Caco-2 (cell line): ENCODE measurements at regions not wholly inside any gene's neighbourhood (a gene's known extent, or its start where the extent isn't known, plus 50 kb on each side); places are given as distances from the start of the nearest gene placed in this dataset.

Experiments used
- BruUV-seq: library from RNA; stranded (reverse); fragments of 400-500 nt; replicated peaks from 2 replicates; lab custom pipeline; 2021; lab: Mats Ljungman, UMichigan
- CTCF ChIA-PET: fragments of 300-600 bp; sonication (Branson Sonifier 250); formaldehyde crosslinking; loops from one replicate; lab custom pipeline; 2022; ENCODE audit warnings: antibody characterized with exemption; lab: Charles Lee
- POLR2A ChIA-PET: fragments of 300-600 bp; sonication (Branson Sonifier 250); formaldehyde crosslinking; loops from one replicate; lab custom pipeline; 2022; ENCODE audit warnings: antibody characterized with exemption; lab: Charles Lee
- DNase-seq, 2 experiments: peaks; one replicate each; pipeline versions ENCODE4 v3.0.0 to v3.0.0-alpha.2; 2020 to 2022
- H3K27me3 ChIP-seq: replicated peaks from 2 replicates; pipeline ENCODE4 v1.6.0; 2011; ENCODE audit warnings: low read length; ENCODE audit not compliant: control insufficient read depth, insufficient read depth
- H3K36me3 ChIP-seq: 2 replicates; pipeline ENCODE4 v1.5.1; 2011; ENCODE audit warnings: low read length; ENCODE audit not compliant: control insufficient read depth, insufficient read depth
- H3K4me1 ChIP-seq: fragments of 250-450 bp; sonication (Bioruptor Pico); 2 replicates; pipeline ENCODE4 v1.5.1; 2020; ENCODE audit warnings: mild to moderate bottlenecking
- H3K4me3 ChIP-seq: 2 replicates; pipeline ENCODE4 v1.5.1; 2011; ENCODE audit warnings: low read depth, mild to moderate bottlenecking, control low read depth, low read length
- H3K9me3 ChIP-seq: fragments of 250-450 bp; sonication (Bioruptor Pico); 2 replicates; pipeline ENCODE4 v1.5.1; 2020; ENCODE audit warnings: mild to moderate bottlenecking, moderate library complexity
- H3K27ac Mint-ChIP-seq: one replicate; pipeline ENCODE4 v1.8.0; 2022; ENCODE audit warnings: mixed read lengths; ENCODE audit not compliant: unreplicated experiment
- H3K27me3 Mint-ChIP-seq: one replicate; pipeline ENCODE4 v1.8.0; 2022; ENCODE audit warnings: mixed read lengths; ENCODE audit not compliant: insufficient read depth, unreplicated experiment
- H3K36me3 Mint-ChIP-seq: one replicate; pipeline ENCODE4 v1.8.0; 2022; ENCODE audit warnings: mild to moderate bottlenecking, mixed read lengths; ENCODE audit not compliant: insufficient read depth, unreplicated experiment
- H3K4me1 Mint-ChIP-seq: one replicate; pipeline ENCODE4 v1.8.0; 2022; ENCODE audit warnings: low read depth, mixed read lengths; ENCODE audit not compliant: unreplicated experiment
- H3K4me3 Mint-ChIP-seq: one replicate; pipeline ENCODE4 v1.8.0; 2022; ENCODE audit warnings: mild to moderate bottlenecking, moderate library complexity, mixed read lengths; ENCODE audit not compliant: unreplicated experiment
- H3K9me3 Mint-ChIP-seq: one replicate; pipeline ENCODE4 v1.8.0; 2022; ENCODE audit warnings: mixed read lengths; ENCODE audit not compliant: unreplicated experiment
- intact Hi-C: fragments of 100-400 bp; cut with micrococcal nuclease; formaldehyde crosslinking; loops from one replicate; pipeline ENCODE4 v1.10.0; 2022; ENCODE audit not compliant: unreplicated experiment
- TF ChIP-seq, protein P1 (sequence below), 2 experiments: fragments of 200-600 bp in 1 of 2; IDR thresholded peaks; 1 replicate in 1 of 2; 2 replicates in 1 of 2; pipeline versions ENCODE4 v1.5.1 to v1.8.0; 2011 to 2022; ENCODE audit warnings: antibody characterized with exemption in 1 of 2, control low read depth in 1 of 2, inconsistent platforms in 1 of 2, low read depth in 1 of 2, low read length in 1 of 2, mild to moderate bottlenecking in 1 of 2, moderate library complexity in 1 of 2; ENCODE audit not compliant: insufficient read depth in 1 of 2, severe bottlenecking in 1 of 2, unreplicated experiment in 1 of 2

DNA sequence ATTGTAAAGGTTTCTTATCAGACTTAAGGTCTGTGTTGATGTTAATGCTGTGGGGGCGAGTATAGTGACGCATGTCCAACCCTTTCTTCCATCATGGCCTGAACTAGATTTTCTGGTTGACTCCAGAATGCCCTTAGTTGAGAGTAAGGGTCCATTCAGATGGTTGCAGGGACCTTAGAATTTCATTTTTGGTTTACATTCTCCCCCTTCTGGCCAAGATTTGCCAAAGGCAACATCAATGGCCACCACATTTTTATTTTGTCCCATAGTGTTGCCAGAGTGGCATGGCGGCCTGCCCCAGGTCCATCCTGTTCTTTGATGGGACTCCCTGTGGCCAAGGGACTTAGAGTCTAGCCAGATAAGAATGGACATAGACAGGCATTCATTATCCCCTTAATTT, 368.5 kb downstream of the GPM6A start:
- H3K4me3 Mint-ChIP-seq: no peak overlapping the region
- BruUV-seq: no TSS peak
- ChIA-PET POLR2A (no interaction called here), CTCF (no interaction called here)
- no peaks in the 10 kb centered on the region for H3K27me3 ChIP-seq
- peak in 1 of 2 experiments; percentile 35 for DNase-seq
- TF ChIP-seq, protein P1, sequence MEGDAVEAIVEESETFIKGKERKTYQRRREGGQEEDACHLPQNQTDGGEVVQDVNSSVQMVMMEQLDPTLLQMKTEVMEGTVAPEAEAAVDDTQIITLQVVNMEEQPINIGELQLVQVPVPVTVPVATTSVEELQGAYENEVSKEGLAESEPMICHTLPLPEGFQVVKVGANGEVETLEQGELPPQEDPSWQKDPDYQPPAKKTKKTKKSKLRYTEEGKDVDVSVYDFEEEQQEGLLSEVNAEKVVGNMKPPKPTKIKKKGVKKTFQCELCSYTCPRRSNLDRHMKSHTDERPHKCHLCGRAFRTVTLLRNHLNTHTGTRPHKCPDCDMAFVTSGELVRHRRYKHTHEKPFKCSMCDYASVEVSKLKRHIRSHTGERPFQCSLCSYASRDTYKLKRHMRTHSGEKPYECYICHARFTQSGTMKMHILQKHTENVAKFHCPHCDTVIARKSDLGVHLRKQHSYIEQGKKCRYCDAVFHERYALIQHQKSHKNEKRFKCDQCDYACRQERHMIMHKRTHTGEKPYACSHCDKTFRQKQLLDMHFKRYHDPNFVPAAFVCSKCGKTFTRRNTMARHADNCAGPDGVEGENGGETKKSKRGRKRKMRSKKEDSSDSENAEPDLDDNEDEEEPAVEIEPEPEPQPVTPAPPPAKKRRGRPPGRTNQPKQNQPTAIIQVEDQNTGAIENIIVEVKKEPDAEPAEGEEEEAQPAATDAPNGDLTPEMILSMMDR (IDR thresholded peaks at IDR 0.05; ENCODE audit: insufficient read depth in 1 of 2, low read depth in 1 of 2, low read length in 1 of 2, severe bottlenecking in 1 of 2, unreplicated experiment in 1 of 2): no peak
- H3K4me3 ChIP-seq: no peak overlapping the region
- H3K27ac Mint-ChIP-seq: no peak overlapping the region
- H3K9me3 Mint-ChIP-seq: no peaks in the 10 kb centered on the region
- no peaks in the 10 kb centered on the region for H3K36me3 ChIP-seq
- no peaks in the 10 kb centered on the region for H3K36me3 Mint-ChIP-seq
- H3K9me3 ChIP-seq: no peaks in the 10 kb centered on the region
- no peaks in the 10 kb centered on the region for H3K27me3 Mint-ChIP-seq
- H3K4me1 Mint-ChIP-seq: peaks cover 9% of the 10 kb centered on the region
- H3K4me1 ChIP-seq: peaks cover 24% of the 10 kb centered on the region
- intact Hi-C loops: loop anchor here (1.0 kb wide), 1 partner anchor 24 kb away; no protein-coding TSS in a partner anchor

DNA sequence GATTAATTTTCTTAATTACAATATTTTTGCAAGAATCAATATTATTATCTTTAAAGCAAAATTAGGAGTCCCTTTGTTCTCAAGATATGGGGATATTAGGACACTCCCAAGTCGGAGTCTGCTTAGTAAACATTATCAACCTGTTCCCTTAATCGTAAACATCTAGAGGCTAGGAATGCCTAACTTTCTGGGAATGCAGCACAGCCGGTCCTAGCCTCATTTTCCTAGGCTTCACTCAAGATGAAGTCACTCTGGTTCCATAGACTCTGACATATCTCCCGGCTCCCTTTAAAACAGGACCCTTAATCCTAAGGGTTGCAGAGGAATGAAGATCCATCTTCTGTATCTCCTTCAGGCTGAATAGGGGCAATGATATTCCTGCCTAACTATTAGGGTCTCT, 367.6 kb downstream of the GPM6A start:
- ChIA-PET POLR2A (no interaction called here), CTCF (no interaction called here)
- Mint-ChIP-seq H3K4me1 (peaks cover 9% of the 10 kb centered on the region), H3K9me3 (peaks cover 10% of the 10 kb centered on the region), H3K4me3 (no peak overlapping the region), H3K27ac (no peak overlapping the region), H3K27me3 (no peaks in the 10 kb centered on the region), H3K36me3 (no peaks in the 10 kb centered on the region)
- H3K36me3 ChIP-seq: no peaks in the 10 kb centered on the region
- no TSS peak for BruUV-seq
- no peak overlapping the region for H3K4me3 ChIP-seq
- H3K27me3 ChIP-seq: no peaks in the 10 kb centered on the region
- intact Hi-C loops: no loop called here
- TF ChIP-seq, protein P1 (IDR thresholded peaks at IDR 0.05; ENCODE audit: insufficient read depth in 1 of 2, low read depth in 1 of 2, low read length in 1 of 2, severe bottlenecking in 1 of 2, unreplicated experiment in 1 of 2): no peak
- no peaks in the 10 kb centered on the region for H3K9me3 ChIP-seq
- peak in 1 of 2 experiments; percentile 11 for DNase-seq
- H3K4me1 ChIP-seq: peaks cover 24% of the 10 kb centered on the region

DNA sequence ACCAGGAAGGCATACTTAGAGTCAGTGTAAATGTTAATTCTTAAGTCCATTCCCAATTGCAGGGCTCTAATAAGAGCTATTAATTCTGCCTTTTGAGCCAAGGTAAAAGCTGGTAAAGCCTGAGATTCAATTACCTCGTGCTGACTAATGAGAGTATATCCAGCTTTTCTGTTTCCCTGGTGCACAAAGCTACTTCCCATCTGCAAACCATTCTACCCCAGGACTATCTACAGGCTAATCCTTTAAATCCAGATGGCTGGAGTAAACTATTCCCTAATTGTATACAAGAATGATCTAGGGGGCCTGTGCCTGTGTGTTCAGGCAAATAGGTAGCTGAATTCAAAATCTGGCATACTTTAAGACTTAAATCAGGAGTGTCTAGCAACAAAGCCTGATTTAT, 365.0 kb downstream of the GPM6A start:
- Histone ChIP-seq H3K36me3 (no peaks in the 10 kb centered on the region), H3K27me3 (no peaks in the 10 kb centered on the region), H3K4me3 (no peak overlapping the region), H3K4me1 (peaks cover 37% of the 10 kb centered on the region), H3K9me3 (no peaks in the 10 kb centered on the region)
- DNase-seq: no peak
- H3K4me3 Mint-ChIP-seq: no peak overlapping the region
- H3K36me3 Mint-ChIP-seq: no peaks in the 10 kb centered on the region
- BruUV-seq: no TSS peak
- TF ChIP-seq, protein P1 (IDR thresholded peaks at IDR 0.05; ENCODE audit: insufficient read depth in 1 of 2, low read depth in 1 of 2, low read length in 1 of 2, severe bottlenecking in 1 of 2, unreplicated experiment in 1 of 2): no peak
- POLR2A ChIA-PET: no interaction called here
- H3K27me3 Mint-ChIP-seq: no peaks in the 10 kb centered on the region
- H3K4me1 Mint-ChIP-seq: peaks cover 20% of the 10 kb centered on the region
- peaks cover 34% of the 10 kb centered on the region for H3K9me3 Mint-ChIP-seq
- intact Hi-C loops: no loop called here
- H3K27ac Mint-ChIP-seq: no peak overlapping the region
- CTCF ChIA-PET: no interaction called here
